ENCODE measurements at regions not wholly inside any gene's neighbourhood (a gene's known extent, or its start where the extent isn't known, plus 50 kb on each side); places are given as distances from the start of the nearest gene placed in this dataset.

DNA sequence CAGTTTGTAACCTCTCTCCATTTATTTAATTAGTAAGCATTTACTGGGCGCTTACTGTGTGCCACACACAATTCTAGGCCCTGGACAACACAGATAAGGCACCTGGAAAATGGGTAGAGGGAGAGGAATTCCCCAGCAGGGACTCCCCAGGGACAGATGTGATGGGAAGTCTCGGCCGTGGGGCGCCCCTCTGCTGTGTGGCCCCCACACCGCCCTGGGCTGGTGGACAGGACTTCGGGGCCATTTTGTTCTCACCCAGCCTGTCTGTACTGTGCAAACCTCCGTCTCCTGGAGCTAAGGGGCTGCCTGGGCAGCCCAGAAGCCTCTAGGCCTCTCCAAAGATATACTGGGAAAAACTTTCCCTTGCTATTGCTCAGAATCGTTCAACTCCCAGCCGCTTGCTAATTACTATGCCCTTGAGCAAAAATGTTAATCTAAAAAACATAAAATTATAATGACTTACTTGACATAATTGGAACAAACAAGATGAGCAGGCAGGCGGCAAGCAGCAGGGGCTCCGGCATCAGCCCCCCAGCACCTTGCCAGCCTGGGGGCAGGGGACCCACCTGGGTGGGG lies 64.4 kb upstream of the NCOR2 start:
- no peak for DNase-seq (ENCODE audit: low read depth, low spot score)

DNA sequence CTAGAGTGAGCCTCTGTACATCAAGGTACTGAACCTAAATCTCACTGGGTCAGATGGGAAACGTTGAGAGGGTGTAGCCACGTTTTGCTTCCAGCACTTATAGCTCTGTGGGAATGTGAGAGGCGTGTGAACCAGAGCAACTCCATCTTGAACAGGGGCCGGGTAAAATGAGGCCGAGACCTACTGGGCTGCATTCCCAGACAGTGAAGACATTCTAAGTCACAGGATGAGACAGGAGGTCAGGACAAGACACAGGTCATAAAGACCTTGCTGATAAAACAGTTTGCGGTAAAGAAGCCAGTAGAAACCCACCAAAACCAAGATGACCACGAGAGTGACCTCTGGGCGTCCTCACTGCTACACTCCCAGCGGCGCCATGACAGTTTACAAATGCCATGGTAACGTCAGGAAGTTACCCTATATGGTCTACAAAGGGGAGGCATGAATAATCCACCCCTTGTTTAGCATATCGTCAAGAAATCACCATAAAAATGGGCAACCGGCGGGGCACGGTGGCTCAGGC lies 63.4 kb upstream of the NCOR2 start:
- no peak for DNase-seq (ENCODE audit: low read depth, low spot score)

DNA sequence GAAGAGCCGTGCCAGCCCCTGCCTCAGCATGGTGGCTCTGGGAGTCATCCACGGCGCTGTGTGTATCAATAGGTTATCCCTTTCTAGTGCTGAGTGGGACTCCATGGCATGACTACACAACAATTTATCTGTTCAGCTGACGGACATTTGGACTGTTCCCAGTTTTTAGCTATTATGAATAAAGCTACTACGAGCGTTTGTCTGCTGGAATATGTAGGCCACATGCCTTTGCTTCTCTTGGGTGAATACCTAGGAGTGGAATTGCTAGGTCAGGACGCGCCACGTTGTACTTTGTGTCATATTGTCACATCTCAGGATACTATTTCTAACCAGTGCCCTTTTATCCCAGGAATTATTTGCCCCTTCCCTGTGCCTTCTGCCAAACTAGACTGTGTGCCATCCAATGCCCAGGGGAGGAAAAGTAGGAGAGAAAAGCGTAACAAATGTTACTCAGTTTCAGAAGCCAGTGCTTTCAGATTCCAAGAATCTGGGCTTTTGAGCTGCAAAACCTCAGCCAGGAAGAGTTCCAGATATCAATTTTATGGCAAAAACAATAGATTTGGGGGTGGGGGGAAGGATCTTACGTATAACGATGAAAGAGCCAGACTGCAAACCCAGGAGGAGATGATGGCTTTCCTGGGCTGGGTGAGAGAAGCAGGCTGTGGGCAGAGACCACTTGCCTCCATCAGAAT lies 62.5 kb upstream of the NCOR2 start:
- DNase-seq (ENCODE audit: low read depth, low spot score), result no peak

DNA sequence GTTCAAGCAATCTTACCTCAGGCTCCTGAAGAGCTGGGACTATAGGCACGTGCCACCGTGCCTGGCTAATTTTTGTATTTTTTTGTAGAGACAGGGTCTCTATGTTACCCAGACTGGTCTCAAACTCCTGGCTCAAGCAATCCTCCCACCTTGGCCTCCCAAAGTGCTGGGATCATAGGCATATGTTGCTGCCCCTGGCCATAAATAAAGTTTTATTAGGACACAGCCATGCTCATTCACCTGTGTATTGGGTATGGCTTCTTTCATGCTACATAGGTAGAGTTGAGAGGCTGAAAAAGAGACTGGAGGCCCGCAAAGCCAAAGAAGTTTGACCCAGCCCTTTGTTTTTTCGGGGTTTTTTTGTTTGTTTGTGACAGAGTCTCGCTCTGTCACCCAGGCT lies 61.7 kb upstream of the NCOR2 start:
- DNase-seq (ENCODE audit: low read depth, low spot score), result no peak

DNA sequence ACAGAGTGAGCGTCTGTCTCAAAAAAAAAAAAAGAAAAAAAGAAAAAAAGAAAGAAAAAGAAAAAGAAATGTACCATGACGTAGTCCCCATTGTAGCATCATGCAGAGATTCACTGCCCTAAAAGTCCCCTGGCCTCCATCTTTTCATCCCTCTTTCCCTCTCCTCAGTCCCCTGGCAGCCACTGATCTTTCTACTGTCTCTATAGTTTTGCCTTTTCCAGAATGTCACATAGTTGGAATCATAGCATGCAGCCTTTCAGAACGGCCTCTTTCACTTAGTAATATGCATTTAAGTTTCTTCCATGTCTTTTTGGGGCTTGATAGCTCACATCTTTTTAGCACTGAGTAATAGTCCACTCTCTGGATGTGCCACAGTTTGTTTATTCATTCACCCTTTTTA lies 60.5 kb upstream of the NCOR2 start:
- DNase-seq (ENCODE audit: low read depth, low spot score), result no peak

DNA sequence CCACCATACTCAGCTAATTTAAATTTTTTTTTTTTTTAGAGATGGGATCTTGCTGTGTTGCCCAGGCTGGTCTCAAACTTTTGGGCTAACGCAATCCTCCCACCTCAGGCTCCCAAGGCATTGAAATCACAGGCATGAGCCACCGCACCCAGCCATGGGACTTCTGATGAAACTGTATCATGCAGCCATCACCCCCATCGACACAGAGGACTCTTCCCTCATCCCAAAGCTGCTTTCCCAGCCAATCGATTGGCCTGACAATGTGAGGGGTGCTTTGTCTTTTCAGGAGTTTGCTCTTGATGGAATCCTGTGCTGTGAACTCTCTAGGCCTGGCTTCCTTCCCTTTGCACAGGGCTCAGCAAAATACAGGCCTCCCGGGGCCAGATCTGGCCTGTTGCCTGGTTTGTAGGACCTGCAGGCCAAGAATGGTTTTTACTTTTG lies 59.6 kb upstream of the NCOR2 start:
- DNase-seq (ENCODE audit: low read depth, low spot score), result no peak

DNA sequence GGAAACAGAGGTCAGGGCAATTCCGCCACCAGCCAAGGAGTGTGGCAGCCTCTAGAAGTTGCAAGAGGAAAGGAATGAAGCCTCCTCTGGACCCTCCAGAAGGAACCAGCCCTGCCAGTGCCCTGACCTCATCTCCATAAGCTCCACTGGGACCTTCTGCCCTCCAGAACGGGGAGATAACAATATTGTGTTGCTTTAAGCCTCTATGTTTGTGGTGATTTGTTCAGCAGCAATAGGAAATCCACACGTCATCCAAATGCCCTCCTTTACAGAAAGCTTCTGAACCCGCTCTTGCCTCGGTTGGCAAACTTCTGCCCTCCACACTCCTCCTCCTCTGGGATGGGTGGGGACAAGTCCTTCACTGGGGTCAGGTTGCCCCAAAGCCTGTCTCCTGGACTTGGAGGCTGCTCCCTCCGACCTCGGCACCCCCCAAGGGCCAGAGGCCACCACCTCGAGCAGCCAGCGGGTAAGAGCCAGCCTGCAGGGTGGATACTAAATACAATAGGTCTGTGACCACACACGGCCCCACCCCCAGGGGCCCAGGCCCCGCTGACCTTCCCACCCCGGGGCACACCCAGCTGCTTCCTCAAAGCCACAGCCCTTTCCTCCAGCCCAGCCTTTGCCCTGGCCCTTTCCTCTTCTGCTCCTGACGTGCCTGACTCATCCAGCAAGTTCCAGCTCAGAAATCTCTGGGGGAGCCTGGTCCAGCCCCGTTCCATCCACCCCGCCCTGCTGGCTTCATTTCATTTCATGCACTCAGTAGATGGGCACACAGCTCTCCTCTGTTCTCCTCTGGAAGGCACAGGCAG lies 58.7 kb upstream of the NCOR2 start:
- no peak for DNase-seq (ENCODE audit: low read depth, low spot score)

DNA sequence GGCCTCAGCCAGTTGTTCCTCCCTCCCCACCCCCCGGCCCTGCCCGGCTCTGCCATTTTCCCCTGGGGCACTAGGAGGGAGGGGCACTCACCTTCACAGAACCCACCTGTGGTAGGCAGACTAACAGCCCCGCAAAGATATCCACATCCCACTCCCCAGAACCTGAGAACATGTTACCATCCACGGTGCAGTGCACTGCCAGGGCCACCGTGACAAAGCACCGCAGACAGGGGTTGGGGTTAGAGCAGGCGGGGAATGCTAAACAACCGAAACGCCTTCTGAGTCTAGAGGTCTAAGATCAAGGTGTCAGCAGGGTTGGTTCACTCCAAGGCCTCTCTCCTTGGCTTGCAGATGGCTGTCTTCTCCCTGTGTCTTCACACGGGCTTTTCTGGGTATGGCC lies 57.4 kb upstream of the NCOR2 start:
- DNase-seq (ENCODE audit: low read depth, low spot score), result no peak

DNA sequence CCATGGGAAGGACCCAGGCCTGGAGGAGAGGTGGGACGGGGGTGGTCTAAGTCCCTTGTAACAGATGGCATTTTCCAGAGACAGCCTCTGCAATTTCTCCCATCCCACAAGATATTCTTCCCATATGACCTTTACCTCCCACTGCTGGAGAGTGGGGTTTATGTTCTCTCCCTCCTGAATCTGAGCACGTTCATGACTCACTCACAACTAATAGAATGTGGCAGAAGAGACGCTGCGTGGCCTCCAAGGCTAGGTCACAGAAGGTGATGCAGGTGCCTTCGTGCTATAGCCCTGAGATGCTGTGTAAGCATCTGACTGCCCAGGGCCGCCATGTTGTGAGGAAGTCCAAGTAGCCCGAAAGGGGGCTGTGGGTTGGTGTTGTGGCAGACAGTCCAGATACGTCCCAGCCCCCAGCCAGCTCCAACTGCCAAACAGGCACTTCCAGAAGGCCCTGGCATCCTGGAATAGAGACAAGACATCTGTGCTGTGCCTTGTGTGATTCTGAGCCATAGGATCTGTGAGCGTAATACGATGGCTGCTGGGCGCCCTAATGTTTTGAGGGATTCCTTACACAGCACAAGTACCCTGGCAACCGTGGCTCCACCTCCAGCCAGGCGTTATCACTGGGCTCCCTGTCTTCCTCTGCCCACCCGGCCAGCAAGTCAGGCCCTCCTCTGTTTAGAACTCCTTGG lies 56.1 kb upstream of the NCOR2 start:
- DNase-seq (ENCODE audit: low read depth, low spot score), result no peak

DNA sequence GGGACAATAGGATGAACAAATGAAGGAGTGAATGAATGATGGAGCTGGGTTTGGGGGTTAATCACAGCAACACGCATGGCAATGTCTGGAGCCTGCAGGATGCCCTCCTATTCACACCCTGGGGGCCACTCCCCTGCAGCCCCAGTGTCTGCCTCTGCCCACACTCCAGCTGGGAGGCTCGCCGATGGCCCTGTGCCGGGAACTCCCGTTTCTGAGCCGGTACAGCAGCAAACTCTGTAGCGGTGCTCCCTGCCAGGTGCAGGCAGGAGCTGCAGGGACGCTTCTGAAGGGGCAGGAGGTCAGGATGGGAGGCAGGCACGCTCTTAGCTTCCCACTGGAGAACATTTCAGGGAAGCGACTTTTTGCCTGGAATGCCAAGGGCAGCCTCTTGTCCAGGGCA lies 55.4 kb upstream of the NCOR2 start:
- DNase-seq (ENCODE audit: low read depth, low spot score), result no peak

DNA sequence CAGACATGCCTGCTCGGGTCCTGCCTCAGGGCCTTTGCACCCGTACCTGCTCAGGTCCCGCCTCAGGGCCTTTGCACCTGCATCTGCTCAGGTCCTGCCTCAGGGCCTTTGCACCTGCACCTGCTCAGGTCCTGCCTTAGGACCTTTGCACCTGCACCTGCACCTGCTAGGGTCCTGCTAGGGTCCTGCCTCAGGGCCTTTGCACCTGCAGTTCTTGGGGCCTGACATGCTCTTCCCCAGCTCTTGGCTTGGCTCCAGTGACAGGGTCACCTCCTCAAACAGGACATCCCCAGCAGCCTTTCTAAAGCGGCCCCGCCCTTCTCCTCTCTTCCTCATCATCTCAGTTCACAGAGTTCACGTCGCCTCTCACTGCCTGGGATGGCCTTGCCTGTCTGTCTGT lies 54.9 kb upstream of the NCOR2 start:
- DNase-seq (ENCODE audit: low read depth, low spot score), result no peak

DNA sequence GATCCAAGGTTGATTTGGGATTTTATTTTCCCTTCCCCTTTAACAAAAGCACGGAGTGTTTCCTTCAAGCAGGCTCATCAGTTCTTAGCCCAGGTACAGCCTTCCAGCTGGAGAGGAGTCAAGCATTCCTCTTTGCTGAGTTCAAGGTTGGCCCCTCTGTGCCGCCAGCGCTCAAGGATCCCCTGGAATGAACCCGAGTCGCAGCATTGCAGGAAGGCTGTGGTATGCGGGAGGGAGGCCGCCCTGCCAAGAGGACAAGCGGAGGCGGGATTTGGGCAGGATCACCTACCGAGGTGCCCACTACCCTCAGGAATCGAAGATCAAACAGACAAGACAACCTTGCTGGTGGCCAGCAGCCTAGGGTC lies 53.9 kb upstream of the NCOR2 start:
- no peak for DNase-seq (ENCODE audit: low read depth, low spot score)

DNA sequence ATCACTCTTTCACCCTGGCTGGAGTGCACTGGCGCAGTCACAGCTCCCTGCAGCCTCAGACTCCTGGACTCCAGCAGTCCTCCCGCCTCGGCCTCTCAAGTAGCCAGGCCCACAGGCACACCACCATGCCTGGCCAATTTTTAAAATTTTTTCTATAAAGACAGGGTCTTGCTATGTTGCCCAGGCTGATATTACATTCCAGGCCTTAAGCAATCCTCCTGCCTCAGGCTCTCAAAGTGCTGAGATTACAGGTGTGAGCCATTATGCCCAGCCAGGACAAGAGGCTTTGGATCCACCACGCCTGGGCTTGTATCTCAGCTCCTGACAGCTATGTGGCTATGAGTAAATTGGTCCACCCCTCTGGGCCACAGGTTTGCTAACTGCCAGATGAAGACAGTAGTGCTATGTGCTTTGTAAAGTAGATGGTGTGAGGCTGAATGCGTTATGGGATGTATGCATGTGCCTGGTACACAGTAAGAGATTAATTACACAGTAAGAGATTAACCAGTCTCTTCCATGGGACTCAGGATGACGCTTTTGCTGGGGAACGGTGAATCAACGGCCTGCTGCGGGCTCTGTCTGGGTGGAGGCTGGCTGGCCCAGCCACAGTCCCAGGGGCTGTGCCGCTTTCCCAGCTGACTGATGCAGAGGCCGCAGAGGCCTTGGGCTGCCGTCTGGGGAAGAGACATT lies 53.3 kb upstream of the NCOR2 start:
- DNase-seq (ENCODE audit: low read depth, low spot score), result no peak

DNA sequence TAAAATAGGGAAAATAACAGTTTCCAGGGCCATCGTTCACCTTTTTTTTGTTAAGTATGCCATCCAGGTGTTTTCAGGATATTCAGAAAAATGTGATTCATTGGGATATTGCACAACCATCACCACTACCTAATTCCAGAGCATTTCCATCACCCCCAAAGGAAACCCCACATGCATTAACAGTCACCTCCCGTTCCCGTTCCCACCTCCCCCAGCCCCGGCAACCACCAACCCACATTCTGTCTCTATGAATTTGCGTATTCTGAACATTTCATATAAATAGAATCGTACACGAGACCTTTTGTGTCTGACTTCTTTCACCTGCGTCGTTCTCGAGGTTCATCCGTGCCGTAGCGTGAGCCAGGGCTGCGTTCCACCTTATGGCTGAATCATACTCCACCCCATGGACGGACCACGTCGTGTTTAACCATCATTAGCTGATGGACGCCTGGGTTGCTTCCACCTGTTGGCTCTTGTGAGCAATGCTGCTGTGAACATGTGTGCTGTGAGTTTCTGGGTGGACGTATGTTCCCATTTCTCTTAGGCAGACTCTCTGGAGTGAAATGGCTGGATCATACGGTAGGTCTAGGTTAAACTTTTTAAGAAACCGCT lies 51.0 kb upstream of the NCOR2 start:
- no peak for DNase-seq (ENCODE audit: low read depth, low spot score)

DNA sequence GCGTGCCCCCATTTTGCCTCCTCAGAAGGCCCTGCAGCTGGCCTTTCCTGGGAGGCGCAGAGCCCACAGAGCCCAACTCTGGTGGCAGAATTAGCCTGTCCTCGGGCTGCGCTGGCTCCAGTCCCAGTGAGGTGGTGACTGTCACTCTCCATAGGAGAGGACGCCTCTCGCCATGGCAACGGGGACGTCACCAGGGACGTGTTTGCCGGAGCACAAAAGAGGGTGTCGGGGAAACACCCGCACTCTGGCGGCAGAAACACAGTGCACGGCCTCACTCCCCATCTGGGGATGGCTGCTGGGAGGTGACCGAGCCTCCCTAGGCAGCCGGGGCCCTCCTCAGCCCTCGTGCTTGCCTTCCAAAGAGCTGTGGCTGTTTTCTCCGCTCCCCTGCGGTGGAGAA lies 50.2 kb upstream of the NCOR2 start:
- DNase-seq (ENCODE audit: low read depth, low spot score), result no peak
